CD14-positive monocyte (primary cell): ENCODE measurements at regions not wholly inside any gene's neighbourhood (a gene's known extent, or its start where the extent isn't known, plus 50 kb on each side); places are given as distances from the start of the nearest gene placed in this dataset.

ENCODE experiments used
- DNase-seq, 3 donors: peaks; one replicate each; pipeline ENCODE4 v3.0.0-alpha.2; 2011 to 2022
- H2AFZ ChIP-seq: 2 replicates; pipeline ENCODE4 v1.6.0; 2012; ENCODE audit warnings: mild to moderate bottlenecking, low read depth, low read length, inconsistent platforms; ENCODE audit not compliant: insufficient read depth, poor library complexity, severe bottlenecking
- H3K27ac ChIP-seq, 2 donors: 1 replicate in 1 of 2; 2 replicates in 1 of 2; pipeline ENCODE4 v1.5.1; 2012 to 2013; ENCODE audit warnings: low read length in 2 of 2, control low read depth in 1 of 2, inconsistent platforms in 1 of 2, low read depth in 1 of 2, mild to moderate bottlenecking in 1 of 2
- H3K27me3 ChIP-seq, 2 donors: one replicate each; pipeline versions ENCODE4 v1.6.0 to v1.6.1; 2011 to 2013; ENCODE audit warnings: low read length in 2 of 2; ENCODE audit not compliant: control insufficient read depth in 2 of 2, insufficient read depth in 2 of 2
- H3K36me3 ChIP-seq, 2 donors: replicated peaks in 1 of 2; 1 replicate in 1 of 2; 2 replicates in 1 of 2; pipeline versions ENCODE4 v1.5.1 to v1.6.1; 2012 to 2013; ENCODE audit warnings: low read length in 2 of 2, control low read depth in 1 of 2, inconsistent platforms in 1 of 2, mild to moderate bottlenecking in 1 of 2; ENCODE audit not compliant: insufficient read depth in 2 of 2, control insufficient read depth in 1 of 2
- H3K4me1 ChIP-seq, 2 donors: 1 replicate in 1 of 2; 2 replicates in 1 of 2; pipeline versions ENCODE4 v1.5.1 to v1.6.1; 2012 to 2013; ENCODE audit warnings: low read length in 2 of 2, control low read depth in 1 of 2, inconsistent platforms in 1 of 2, mild to moderate bottlenecking in 1 of 2, moderate library complexity in 1 of 2; ENCODE audit not compliant: insufficient read depth in 2 of 2, control insufficient read depth in 1 of 2
- H3K4me2 ChIP-seq: replicated peaks from 2 replicates; pipeline ENCODE3; 2012; ENCODE audit warnings: low read length, moderate library complexity, mild to moderate bottlenecking; ENCODE audit not compliant: poor library complexity, severe bottlenecking; ENCODE audit errors: extremely low read depth
- H3K4me3 ChIP-seq, 3 experiments: fragments of 200-600 bp in 1 of 3; sonication (generic) in 1 of 3; replicated peaks in 1 of 3; 1 replicate in 2 of 3; 2 replicates in 1 of 3; pipeline ENCODE4 v1.5.1; 2011 to 2013; ENCODE audit warnings: low read length in 3 of 3, mild to moderate bottlenecking in 3 of 3, control low read depth in 2 of 3, low read depth in 2 of 3, inconsistent platforms in 1 of 3, moderate library complexity in 1 of 3
- H3K79me2 ChIP-seq: 2 replicates; pipeline ENCODE4 v1.6.0; 2012; ENCODE audit warnings: mild to moderate bottlenecking, control low read depth, inconsistent platforms, low read length, moderate library complexity; ENCODE audit not compliant: insufficient read depth
- H3K9ac ChIP-seq: 2 replicates; pipeline ENCODE4 v1.6.0; 2017; ENCODE audit warnings: low read length, mild to moderate bottlenecking; ENCODE audit not compliant: insufficient read depth, poor library complexity, severe bottlenecking
- H3K9me3 ChIP-seq, 2 donors: replicated peaks in 1 of 2; 1 replicate in 1 of 2; 2 replicates in 1 of 2; pipeline versions ENCODE4 v1.5.1 to v1.6.1; 2012 to 2013; ENCODE audit warnings: low read length in 2 of 2, control low read depth in 1 of 2; ENCODE audit not compliant: control insufficient read depth in 1 of 2, insufficient read depth in 1 of 2
- H4K20me1 ChIP-seq: 2 replicates; pipeline ENCODE4 v1.6.0; 2012; ENCODE audit warnings: mild to moderate bottlenecking, low read length, control low read depth, moderate library complexity; ENCODE audit not compliant: insufficient read depth
- H3K27ac Mint-ChIP-seq, 7 donors: one replicate each; pipeline ENCODE4 v1.8.0; 2020; ENCODE audit warnings: mild to moderate bottlenecking in 7 of 7, mixed read lengths in 7 of 7, moderate library complexity in 6 of 7, inconsistent platforms in 2 of 7
- H3K27me3 Mint-ChIP-seq, 3 donors: one replicate each; pipeline ENCODE4 v1.8.0; 2021 to 2022; ENCODE audit warnings: low read depth in 3 of 3, mild to moderate bottlenecking in 3 of 3, mixed read lengths in 3 of 3, moderate library complexity in 3 of 3, inconsistent platforms in 1 of 3
- H3K36me3 Mint-ChIP-seq, 2 donors: one replicate each; pipeline ENCODE4 v1.8.0; 2020; ENCODE audit warnings: mixed read lengths in 2 of 2, inconsistent platforms in 1 of 2, mild to moderate bottlenecking in 1 of 2
- H3K4me1 Mint-ChIP-seq: one replicate; pipeline ENCODE4 v1.8.0; 2020; ENCODE audit warnings: mild to moderate bottlenecking, mixed read lengths
- H3K4me3 Mint-ChIP-seq, 2 donors: one replicate each; pipeline ENCODE4 v1.8.0; 2020; ENCODE audit warnings: mild to moderate bottlenecking in 2 of 2, mixed read lengths in 2 of 2, moderate library complexity in 1 of 2
- H3K9me3 Mint-ChIP-seq, 7 donors: one replicate each; pipeline ENCODE4 v1.8.0; 2020 to 2022; ENCODE audit warnings: mixed read lengths in 7 of 7, mild to moderate bottlenecking in 6 of 7, moderate library complexity in 6 of 7, inconsistent platforms in 2 of 7
- CTCF ChIP-seq: fragments of 200-600 bp; IDR thresholded peaks from one replicate; pipeline ENCODE4 v1.8.0; 2022; ENCODE audit warnings: antibody characterized with exemption, mild to moderate bottlenecking
- intact Hi-C, 2 donors: fragments of 100-400 bp; cut with micrococcal nuclease; formaldehyde crosslinking; loops; one replicate each; pipeline versions ENCODE4 v1.15.0 to v1.15.1; 2023

- Histone ChIP-seq H3K9me3 (peaks cover 17 to 27% of the 10 kb centered on the region in 2 donors), H3K4me1 (no peaks in the 10 kb centered on the region), H3K36me3 (no peaks in the 10 kb centered on the region), H3K79me2 (no peaks in the 10 kb centered on the region), H3K27me3 (no peaks in the 10 kb centered on the region), H3K27ac (no peak overlapping the region), H2AFZ (no peak overlapping the region), H4K20me1 (no peaks in the 10 kb centered on the region), H3K4me3 (no peak overlapping the region), H3K4me2 (no peak overlapping the region), H3K9ac (no peak overlapping the region)
- intact Hi-C loops = no loop called here
- no peak for TF ChIP-seq CTCF
- DNase-seq = no peak
- H3K36me3 Mint-ChIP-seq = no peaks in the 10 kb centered on the region
- H3K27me3 Mint-ChIP-seq = no peaks in the 10 kb centered on the region
- no peak overlapping the region for H3K4me3 Mint-ChIP-seq
- H3K4me1 Mint-ChIP-seq = no peaks in the 10 kb centered on the region
- peaks cover 10 to 26% (median 12%) of the 10 kb centered on the region in 7 donors for H3K9me3 Mint-ChIP-seq
- no peak overlapping the region for H3K27ac Mint-ChIP-seq
Observed at GRCh38 chr7:42552227-42552626, 315.2 kb upstream of the GLI3 start.

GRCh38 chr7:42550706-42551470, 313.9 kb upstream of the GLI3 start:
- H3K9me3 Mint-ChIP-seq = peaks cover 6 to 17% (median 12%) of the 10 kb centered on the region in 7 donors
- Histone ChIP-seq H3K4me2 (no peak overlapping the region), H3K27me3 (no peaks in the 10 kb centered on the region), H3K4me1 (no peaks in the 10 kb centered on the region), H3K9ac (no peak overlapping the region), H3K4me3 (no peak overlapping the region), H3K27ac (no peak overlapping the region), H3K79me2 (no peaks in the 10 kb centered on the region), H2AFZ (no peak overlapping the region), H3K36me3 (no peaks in the 10 kb centered on the region), H4K20me1 (no peaks in the 10 kb centered on the region), H3K9me3 (peaks cover 17% of the 10 kb centered on the region in 2 donors)
- H3K36me3 Mint-ChIP-seq = no peaks in the 10 kb centered on the region
- no peak overlapping the region for H3K27ac Mint-ChIP-seq
- peaks cover 0 to 2% (median 0%) of the 10 kb centered on the region in 3 donors for H3K27me3 Mint-ChIP-seq
- DNase-seq = no peak
- H3K4me1 Mint-ChIP-seq = no peaks in the 10 kb centered on the region
- no peak for TF ChIP-seq CTCF
- H3K4me3 Mint-ChIP-seq = no peak overlapping the region
- intact Hi-C loops = no loop called here
